HG03045 (cell line): ENCODE measurements at regions not wholly inside any gene's neighbourhood (a gene's known extent, or its start where the extent isn't known, plus 50 kb on each side); places are given as distances from the start of the nearest gene placed in this dataset.

Experiments used
- ATAC-seq: cut with Tn5 transposase; IDR thresholded peaks from one replicate; pipeline ENCODE4 v1.9.1; 2021; ENCODE audit warnings: mild to moderate bottlenecking, moderate library complexity; ENCODE audit not compliant: unreplicated experiment

DNA sequence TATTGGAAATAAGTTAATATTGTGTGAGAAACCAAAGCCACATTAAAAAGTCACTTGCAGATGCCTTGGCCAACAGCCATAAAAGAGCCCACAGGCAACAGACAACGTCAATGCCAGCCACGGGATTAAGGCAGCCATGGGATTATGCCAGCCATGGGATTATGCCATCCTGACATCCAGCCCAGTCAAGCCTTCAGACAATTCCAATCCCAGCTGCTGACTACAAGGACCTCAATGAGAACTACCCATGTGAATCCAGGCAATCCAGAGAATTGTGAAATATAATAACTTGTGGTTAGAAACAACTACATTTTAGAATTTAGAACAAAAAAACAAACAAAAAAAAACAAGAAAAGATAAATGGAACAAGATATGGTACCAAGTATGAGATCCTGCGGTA lies 356.6 kb downstream of the EFNB2 start:
- no peak for ATAC-seq

- ATAC-seq: no peak
Measured at GRCh38 chr13:106177146-106177545, 358.3 kb downstream of the EFNB2 start.

GRCh38 chr13:106176117-106176516 lies 359.3 kb downstream of the EFNB2 start:
- ATAC-seq: no peak

DNA sequence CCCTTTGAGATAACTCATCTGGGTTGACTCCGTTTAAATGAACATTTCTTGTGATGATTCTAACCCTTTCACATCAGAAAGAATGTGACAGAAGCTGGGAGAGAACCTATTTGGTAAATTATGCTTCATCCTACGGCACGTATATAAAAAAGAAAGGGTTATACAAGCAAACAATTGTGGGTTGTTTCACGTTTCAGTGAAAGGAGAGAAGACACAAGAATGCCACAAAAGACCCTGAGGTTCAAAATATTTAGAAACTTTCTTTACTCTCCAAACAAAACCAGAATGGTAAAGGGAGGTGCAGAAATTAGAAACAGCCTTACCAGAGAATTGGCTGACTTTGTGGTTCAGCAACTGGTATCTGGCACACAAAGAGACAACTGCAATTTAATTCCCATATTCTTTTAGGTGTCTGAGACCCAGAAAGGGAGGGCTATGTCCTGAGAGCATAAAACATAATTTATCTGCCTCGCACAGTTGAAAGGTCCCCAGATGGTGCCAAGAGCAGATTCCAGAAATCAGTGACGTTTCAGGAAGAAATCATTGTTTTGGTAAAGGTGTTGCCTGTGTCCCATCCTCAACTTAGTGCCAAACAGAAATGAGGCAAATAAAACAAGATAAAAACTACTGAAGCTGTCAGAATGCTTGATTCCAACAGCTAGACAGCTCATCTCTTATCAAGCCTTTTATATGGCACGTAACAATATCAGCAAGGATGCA lies 361.4 kb downstream of the EFNB2 start:
- ATAC-seq: no peak

- ATAC-seq: no peak
Measured at GRCh38 chr13:106173346-106173745, 362.1 kb downstream of the EFNB2 start.

DNA sequence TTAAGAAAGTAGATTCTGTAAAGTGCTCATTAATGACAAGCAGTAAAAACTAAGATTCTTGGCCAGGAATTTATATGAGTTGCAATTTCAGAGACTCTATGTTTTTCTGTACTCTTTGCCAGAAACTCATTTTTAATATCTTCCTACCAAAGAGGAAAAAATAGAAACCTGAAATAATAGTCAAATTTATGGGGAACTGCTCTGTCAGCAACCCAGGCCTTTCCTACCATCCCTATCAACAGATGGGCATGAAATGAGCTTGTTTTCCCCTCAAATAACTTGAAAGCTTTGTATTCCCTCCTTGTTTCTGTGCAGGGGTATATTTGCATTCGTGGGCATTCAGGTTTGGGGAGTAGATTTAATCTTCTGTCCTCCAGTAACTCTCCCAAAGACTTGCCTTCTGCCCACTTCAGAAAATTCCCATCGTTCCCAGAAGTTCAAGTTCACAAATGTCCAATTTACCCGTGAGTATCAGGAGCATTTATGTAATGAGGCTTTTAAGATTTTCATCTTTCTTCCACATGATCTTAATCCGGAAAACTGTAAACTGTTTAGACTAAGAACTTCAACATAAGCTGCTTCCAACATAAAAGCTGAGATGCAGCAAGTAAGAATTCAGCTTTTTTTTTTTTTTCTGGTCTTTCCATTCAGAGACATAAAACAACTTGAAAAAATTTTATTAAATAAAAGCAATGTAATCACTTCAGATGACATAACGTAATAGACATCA lies 363.1 kb downstream of the EFNB2 start:
- ATAC-seq: no peak

DNA sequence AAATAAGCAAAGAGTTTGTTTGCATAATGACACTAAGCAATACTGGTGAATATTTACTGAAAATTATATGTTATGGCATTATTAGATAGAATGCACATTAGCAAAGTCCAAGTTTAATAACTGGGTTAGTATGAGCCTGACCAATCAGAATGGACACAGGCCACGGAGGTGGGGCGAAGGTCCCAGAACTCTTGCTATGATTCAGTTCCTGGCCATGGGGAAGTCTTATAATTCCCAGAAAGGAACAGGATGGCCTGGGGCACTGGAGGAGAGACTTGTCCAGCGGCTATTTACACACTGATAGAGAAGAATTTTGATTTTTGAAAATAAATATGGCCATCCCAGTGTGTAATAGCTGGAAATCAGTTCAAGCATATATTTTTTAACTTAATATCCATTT lies 372.0 kb downstream of the EFNB2 start:
- no peak for ATAC-seq

GRCh38 chr13:106161146-106161545 lies 374.3 kb downstream of the EFNB2 start:
- no peak for ATAC-seq

DNA sequence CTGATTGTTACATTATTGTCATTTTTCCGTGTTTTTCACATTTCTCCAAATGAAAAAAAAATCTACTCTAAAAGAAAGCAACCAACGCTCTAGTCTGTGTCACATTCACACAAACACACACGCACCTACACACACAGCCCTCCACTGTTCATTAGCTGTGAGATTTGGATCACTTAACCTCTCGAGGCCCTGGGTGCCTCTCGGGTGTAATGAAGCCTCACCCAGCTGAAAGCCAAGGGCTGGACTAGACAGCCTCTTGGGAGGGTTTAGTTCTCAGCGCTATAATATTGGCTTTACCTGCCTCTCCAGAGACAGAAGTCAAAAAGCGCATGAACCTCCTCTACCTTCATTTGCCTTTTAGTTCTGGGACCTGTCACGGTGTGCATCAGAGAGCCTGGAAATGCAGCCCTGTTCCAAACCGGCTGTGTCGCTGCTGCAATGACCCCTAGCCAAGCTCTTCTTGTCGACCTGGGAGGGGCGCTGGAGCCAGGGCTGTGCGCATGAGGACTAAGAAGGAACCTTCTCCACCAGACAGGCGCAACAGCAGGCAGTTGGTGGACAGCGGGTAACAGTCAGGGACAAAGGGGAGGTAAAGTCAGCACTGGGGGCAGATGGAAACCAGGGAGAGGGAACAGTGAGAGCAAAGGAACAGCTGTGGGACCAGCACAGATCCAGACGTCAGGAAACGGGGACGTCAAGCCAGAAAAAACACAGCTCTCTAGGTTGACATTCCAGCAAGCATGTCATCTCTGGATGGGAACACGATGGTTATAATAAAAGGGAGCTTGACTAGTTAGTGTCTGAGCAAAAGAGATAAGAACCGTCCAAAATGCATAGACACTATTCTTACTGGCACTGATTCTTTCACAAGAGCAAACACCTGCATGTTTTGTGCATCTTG lies 375.9 kb downstream of the EFNB2 start:
- ATAC-seq: no peak

DNA sequence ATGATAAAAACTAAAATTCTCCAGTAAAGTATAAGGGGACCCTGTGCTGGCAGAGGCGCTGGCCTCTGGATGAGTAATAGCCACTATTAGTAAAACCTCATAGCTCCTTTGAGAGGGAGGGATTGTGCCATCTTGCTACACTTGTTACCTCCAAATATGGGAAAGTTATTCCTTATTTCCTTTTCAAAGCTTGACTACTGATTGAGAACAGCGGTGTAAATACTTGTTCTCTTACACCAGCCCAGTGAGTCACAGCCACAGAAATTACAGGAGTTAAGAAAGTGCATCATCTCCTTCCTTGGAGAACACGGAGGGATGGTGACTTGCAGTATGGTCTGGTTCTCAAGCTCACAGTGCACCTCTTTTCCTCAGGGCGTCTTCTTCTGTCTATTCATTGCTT lies 379.0 kb downstream of the EFNB2 start:
- ATAC-seq: no peak

GRCh38 chr13:106155411-106155810 lies 380.1 kb downstream of the EFNB2 start:
- ATAC-seq: no peak

DNA sequence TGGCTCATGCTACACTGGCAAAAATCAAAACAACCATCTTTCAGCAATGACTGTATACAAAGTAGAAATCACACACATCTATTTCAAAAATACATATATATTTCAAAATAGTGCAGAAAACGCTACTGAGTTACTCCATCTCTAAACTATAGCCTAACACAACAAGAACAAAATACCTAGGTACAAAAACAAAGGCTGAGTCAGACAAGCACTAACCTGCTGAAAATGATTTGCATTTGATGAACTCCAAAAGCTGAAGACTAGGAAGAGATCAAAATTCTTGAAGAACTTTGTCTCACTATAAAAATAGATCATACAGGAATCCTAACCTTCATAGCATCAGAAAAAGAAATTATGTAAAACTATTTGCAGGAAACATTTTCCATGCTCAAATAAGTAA lies 381.6 kb downstream of the EFNB2 start:
- ATAC-seq: no peak

DNA sequence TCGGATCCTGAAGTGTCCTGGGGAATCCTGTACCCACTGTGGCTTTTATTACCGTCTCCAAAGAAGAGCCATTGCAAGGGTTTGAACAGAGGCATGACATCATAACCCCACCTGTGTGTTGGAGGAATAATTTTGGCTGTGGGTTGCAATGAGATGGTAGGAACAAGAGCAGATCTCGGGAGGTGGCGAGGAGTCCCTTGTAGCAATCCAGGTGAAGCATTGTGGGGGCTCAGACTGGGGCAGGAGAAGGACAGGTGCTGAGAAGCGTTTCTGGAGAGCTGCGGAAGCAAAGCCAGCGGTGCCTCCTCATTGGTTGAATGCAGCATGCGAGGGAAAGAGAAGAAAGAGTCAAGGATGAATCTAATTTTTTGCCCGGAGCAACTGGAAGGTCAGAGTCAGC lies 382.4 kb downstream of the EFNB2 start:
- ATAC-seq: no peak

DNA sequence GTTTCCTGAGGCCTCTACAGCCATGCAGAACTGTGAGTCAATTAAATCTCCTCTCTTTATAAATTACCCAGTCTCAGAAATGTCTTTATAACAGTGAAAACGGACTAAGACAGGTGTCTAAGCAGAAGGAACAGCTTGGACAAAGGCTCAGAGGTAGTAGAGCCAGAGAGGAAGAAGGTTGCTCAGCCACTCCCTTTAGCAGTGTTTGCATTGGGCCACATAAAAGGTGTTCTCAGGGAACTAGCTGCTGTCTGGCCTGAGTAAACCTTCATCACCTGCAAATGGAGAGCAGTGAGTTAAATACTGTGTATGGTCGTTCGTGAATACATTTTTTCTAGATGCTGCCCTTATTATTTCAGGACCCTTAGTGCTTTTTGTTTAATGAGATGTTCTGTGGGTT lies 383.4 kb downstream of the EFNB2 start:
- ATAC-seq: no peak

DNA sequence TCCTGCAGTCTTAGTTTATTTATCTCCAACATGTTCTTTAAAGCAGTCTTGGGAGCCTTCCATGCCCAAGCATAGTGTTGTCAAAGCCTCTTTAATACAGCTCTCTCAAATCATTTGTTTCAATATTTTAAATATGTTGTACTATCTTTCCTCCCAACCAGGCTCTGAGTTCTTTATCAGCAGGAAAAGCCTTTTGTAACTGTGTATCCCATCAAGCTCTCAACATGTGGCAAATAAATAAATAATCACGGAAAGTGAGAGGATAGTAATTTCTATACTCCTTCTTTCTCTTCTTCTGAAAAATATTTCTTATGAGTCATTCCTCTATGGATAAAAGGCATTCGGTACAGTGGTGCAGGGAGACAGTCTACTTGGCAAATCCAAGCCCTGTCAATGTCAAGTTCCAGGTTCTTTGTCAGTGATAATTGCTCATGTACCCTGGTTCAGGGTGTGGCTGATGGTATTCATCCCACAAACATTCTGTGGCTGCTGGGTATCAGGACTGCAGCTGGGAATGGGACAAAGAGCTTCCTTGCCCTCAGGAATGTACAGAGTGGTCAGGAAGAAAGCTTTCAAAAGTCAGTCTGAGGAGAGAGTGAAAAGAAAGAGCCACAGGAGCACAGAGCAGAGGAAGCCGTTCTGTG lies 384.3 kb downstream of the EFNB2 start:
- ATAC-seq: no peak

GRCh38 chr13:106145997-106146864 lies 389.2 kb downstream of the EFNB2 start:
- no peak for ATAC-seq

DNA sequence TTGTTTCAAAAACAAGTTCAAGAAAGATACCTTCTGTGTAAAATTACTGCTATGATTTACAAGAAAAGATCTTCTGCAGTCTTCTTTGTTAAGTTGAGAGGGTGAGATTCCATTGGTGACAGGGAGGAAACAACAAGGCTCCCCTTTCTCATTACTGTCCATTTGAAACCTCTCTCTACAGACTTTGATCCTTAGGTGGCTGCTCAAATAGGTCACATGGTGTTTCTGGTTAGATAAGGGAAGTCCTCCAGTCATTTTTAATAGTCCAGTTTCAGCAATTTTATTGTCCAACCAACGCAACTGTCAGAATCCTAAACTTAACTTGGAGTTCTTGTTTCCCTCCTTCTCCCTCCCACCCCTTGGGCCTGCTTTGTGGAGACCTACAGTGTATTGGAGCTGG lies 390.4 kb downstream of the EFNB2 start:
- ATAC-seq: no peak

GRCh38 chr13:106143930-106144709 lies 391.3 kb downstream of the EFNB2 start:
- ATAC-seq: no peak

DNA sequence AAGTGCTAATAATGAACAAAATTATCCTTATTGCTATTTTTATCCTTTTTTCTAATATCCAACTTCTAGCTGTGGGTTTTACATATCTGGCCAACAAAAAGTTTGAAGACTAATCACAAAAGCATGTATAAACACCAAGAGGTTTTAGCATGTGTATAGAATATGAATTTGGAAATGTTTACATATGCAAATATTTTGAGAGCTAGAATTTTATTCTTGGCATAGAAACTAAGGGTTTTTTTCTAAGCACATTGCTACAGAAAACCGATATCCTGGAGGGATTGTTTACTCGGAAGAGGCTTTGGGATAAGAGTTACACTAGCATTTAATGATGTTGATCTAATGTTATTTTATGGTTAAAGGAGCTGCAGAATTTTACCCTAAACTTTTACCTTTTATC lies 392.1 kb downstream of the EFNB2 start:
- no peak for ATAC-seq
